K562 (cell line): ENCODE measurements at regions not wholly inside any gene's neighbourhood (a gene's known extent, or its start where the extent isn't known, plus 50 kb on each side); places are given as distances from the start of the nearest gene placed in this dataset.

ENCODE experiments used
- ATAC-seq: fragments of 200-7000 bp; cut with Tn5 transposase; 3 replicates; pipeline ENCODE4 v1.9.1; 2020; ENCODE audit warnings: moderate library complexity
- BruUV-seq: library from RNA; stranded (reverse); fragments of 400-500 nt; replicated peaks from 2 replicates; lab custom pipeline; 2021; lab: Mats Ljungman, UMichigan
- CTCF ChIA-PET: fragments of 300-600 bp; formaldehyde crosslinking; extraction: SDS; loops from one replicate; lab custom pipeline; 2021; ENCODE audit warnings: low intra/inter-chr PET ratio; lab: Yijun Ruan, JAX
- POLR2A ChIA-PET: fragments of 300-600, 350-650 bp; sonication (Branson Sonifier 250); formaldehyde crosslinking; extraction: SDS; loops from one replicate; lab custom pipeline; 2021; ENCODE audit warnings: antibody characterized with exemption, inconsistent platforms; lab: Yijun Ruan, JAX
- DNase-seq, 4 experiments: peaks; one replicate each; pipeline versions ENCODE4 v3.0.0 to v3.0.0-alpha.2; 2011 to 2018; ENCODE audit warnings: low spot score in 3 of 4, mixed read lengths in 3 of 4; ENCODE audit errors: extremely low read depth in 1 of 4
- FAIRE-seq: peaks from 2 replicates; lab custom pipeline; 2011; peaks lifted over from hg19 to GRCh38; lab: Jason Lieb, UNC
- H2AFZ ChIP-seq: 2 replicates; pipeline ENCODE4 v1.6.0; 2011; ENCODE audit warnings: low read depth, low read length, control low read depth, inconsistent platforms
- H3K27ac ChIP-seq: fragments of 200-600 bp; 3 replicates; pipeline ENCODE4 v1.8.0; 2011; ENCODE audit warnings: low read depth, mild to moderate bottlenecking, control low read depth, inconsistent platforms, low read length, moderate library complexity, mixed read lengths; ENCODE audit errors: extremely low read depth
- H3K27me3 ChIP-seq, 2 experiments: fragments of 300-600 bp in 1 of 2; 2 replicates in 1 of 2; 3 replicates in 1 of 2; pipeline versions ENCODE4 v1.6.0 to v1.8.0; 2011; ENCODE audit warnings: inconsistent platforms in 2 of 2, low read length in 2 of 2, mild to moderate bottlenecking in 1 of 2, mixed read lengths in 1 of 2, moderate library complexity in 1 of 2; ENCODE audit not compliant: control insufficient read depth in 2 of 2, insufficient read depth in 2 of 2
- H3K36me3 ChIP-seq: fragments of 300-600 bp; 3 replicates; pipeline ENCODE4 v1.8.0; 2011; ENCODE audit warnings: mild to moderate bottlenecking, low read length, inconsistent platforms; ENCODE audit not compliant: control insufficient read depth, insufficient read depth
- H3K4me1 ChIP-seq, 2 experiments: fragments of 200-600 bp in 1 of 2; replicated peaks in 1 of 2; 2 replicates in 1 of 2; 3 replicates in 1 of 2; pipeline versions ENCODE4 v1.5.1 to v1.8.0; 2011; ENCODE audit warnings: inconsistent platforms in 2 of 2, low read length in 2 of 2, mild to moderate bottlenecking in 1 of 2, mixed read lengths in 1 of 2, moderate library complexity in 1 of 2; ENCODE audit not compliant: control insufficient read depth in 2 of 2, insufficient read depth in 2 of 2
- H3K4me2 ChIP-seq: 2 replicates; pipeline ENCODE4 v1.6.1; 2011; ENCODE audit warnings: low read length, control low read depth, inconsistent platforms, mixed read lengths; ENCODE audit not compliant: insufficient read depth
- H3K4me3 ChIP-seq: fragments of 200-600 bp; sonication (generic), shearing (Covaris generic); 2 replicates; pipeline ENCODE4 v1.5.1; 2016; ENCODE audit warnings: control low read depth, inconsistent platforms
- H3K79me2 ChIP-seq: fragments of 200-600 bp; 3 replicates; pipeline ENCODE4 v1.8.0; 2011; ENCODE audit warnings: low read length, inconsistent platforms; ENCODE audit not compliant: control insufficient read depth, insufficient read depth
- H3K9ac ChIP-seq, 2 experiments: 2 replicates each; pipeline versions ENCODE4 v1.6.0 to v1.6.1; 2011; ENCODE audit warnings: low read depth in 2 of 2, low read length in 2 of 2, control low read depth in 1 of 2, inconsistent platforms in 1 of 2, mild to moderate bottlenecking in 1 of 2, mixed read lengths in 1 of 2; ENCODE audit not compliant: insufficient read depth in 1 of 2
- H3K9me1 ChIP-seq: one replicate; pipeline ENCODE4 v1.6.0; 2011; ENCODE audit warnings: inconsistent platforms, mild to moderate bottlenecking, low read length, moderate library complexity; ENCODE audit not compliant: control insufficient read depth, insufficient read depth
- H3K9me3 ChIP-seq: replicated peaks from 2 replicates; pipeline ENCODE4 v1.5.1; 2011; ENCODE audit warnings: low read depth, low read length, inconsistent platforms; ENCODE audit not compliant: control insufficient read depth, insufficient read depth
- H4K20me1 ChIP-seq: replicated peaks from 2 replicates; pipeline ENCODE4 v1.6.1; 2011; ENCODE audit warnings: low read length, inconsistent platforms, mixed read lengths; ENCODE audit not compliant: control insufficient read depth, insufficient read depth
- BMI1 ChIP-seq: fragments of 150-350 bp; IDR thresholded peaks from 2 replicates; pipeline ENCODE4 v1.6.1; 2014; ENCODE audit warnings: low read length
- FUS ChIP-seq: fragments of 200-400 bp; formaldehyde crosslinking; optimal IDR thresholded peaks from 2 replicates; pipeline ENCODE3; 2017; ENCODE audit warnings: low read depth, low read length
- KLF10 ChIP-seq: fragments of 250-450 bp; sonication (Bioruptor Pico); IDR thresholded peaks from 2 replicates; pipeline ENCODE4 v1.6.1; 2021; ENCODE audit warnings: matching md5 sums
- ZNF143 ChIP-seq: sonication (generic); formaldehyde crosslinking; IDR thresholded peaks from 2 replicates; pipeline ENCODE4 v1.9.0; 2022; ENCODE audit warnings: mild to moderate bottlenecking, missing genetic modification reagents
- ZNF398 ChIP-seq: fragments of 250-450 bp; sonication (Bioruptor Pico); IDR thresholded peaks from 2 replicates; pipeline ENCODE4 v1.8.0; 2021; ENCODE audit warnings: moderate library complexity, mild to moderate bottlenecking, inconsistent platforms
- WGBS: fragments of 100-300 bp; shearing (Covaris generic); methylation state at CpG from one replicate; pipeline ENCODE4 v1.1.6; 2016; ENCODE audit warnings: low coverage, mixed read lengths; ENCODE audit not compliant: insufficient coverage; ENCODE audit errors: missing lambda C conversion rate; 5-methylcytosine and 5-hydroxymethylcytosine counted together
- in situ Hi-C: fragments of 300-500 bp; cut with MboI; formaldehyde crosslinking; loops from 4 replicates; pipeline ENCODE4 v1.15.0; 2018; ENCODE audit warnings: inconsistent platforms, mixed read lengths
- intact Hi-C: fragments of 100-400 bp; cut with micrococcal nuclease; formaldehyde crosslinking; loops from 2 replicates; pipeline ENCODE4 v1.14.2; 2022

DNA sequence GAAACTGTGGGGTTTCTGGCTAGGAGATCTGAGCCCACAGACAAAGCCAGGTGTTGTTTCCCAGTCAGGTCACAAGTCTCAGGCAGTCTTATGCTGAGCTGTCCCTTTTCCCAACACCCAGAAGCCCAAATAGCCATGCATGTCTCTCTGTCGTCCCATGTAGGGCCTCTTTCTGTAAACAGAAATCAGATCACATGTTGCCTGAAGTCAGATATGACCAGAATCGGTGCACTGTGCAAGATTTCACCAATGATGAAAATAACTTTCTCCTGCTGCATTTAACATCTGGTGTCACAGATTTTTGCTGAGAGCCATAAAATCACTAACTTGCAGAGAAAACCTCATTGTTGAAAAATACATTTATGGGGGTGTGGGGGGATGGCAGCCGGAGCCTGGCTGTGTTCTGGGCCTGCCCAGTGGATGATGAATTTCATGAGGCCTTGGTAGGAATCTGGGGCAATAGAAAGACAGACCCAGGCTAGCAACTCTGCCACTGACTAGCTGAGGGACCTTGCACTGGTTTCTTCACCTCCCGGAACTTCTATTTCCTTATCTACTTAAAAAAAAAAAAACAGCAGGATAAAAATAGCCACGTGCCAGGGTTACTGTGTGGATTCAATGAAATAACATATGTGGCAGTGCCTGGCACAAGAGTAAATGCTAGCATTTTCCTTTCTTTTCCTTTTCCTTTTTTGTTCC is 158.8 kb upstream of the NFIA start:
- Histone ChIP-seq H3K4me3 (no peak overlapping the region), H3K36me3 (no peaks in the 10 kb centered on the region), H3K4me2 (no peak overlapping the region), H3K9ac (no peak overlapping the region), H2AFZ (no peak overlapping the region), H3K9me1 (no peaks in the 10 kb centered on the region), H3K9me3 (no peaks in the 10 kb centered on the region), H4K20me1 (no peaks in the 10 kb centered on the region), H3K27ac (no peak overlapping the region), H3K79me2 (no peaks in the 10 kb centered on the region), H3K27me3 (no peaks in the 10 kb centered on the region), H3K4me1 (peaks cover 8% of the 10 kb centered on the region in 2 experiments; a peak in 4 of 5 replicates)
- DNase-seq = no peak
- WGBS = 9% methylated on average over 5 of the region's 5 CpGs
- intact Hi-C loops = no loop called here
- ChIA-PET POLR2A (no interaction called here), CTCF (no interaction called here)
- FAIRE-seq = peak; percentile 19
- BruUV-seq = no TSS peak
- no peak for TF ChIP-seq ZNF398
- TF ChIP-seq ZNF143 (CRISPR knock-in tag) = no peak
- TF ChIP-seq KLF10 (CRISPR knock-in tag) = no peak
- no peak for TF ChIP-seq BMI1
- no peak for TF ChIP-seq FUS
- ATAC-seq = no peak
- in situ Hi-C loops = no loop called here
